HepG2 (cell line): ENCODE measurements at regions not wholly inside any gene's neighbourhood (a gene's known extent, or its start where the extent isn't known, plus 50 kb on each side); places are given as distances from the start of the nearest gene placed in this dataset.

ENCODE experiments used
- ATAC-seq: fragments of 200-7000 bp; cut with Tn5 transposase; 3 replicates; pipeline ENCODE4 v1.9.1; 2020; ENCODE audit warnings: mild to moderate bottlenecking, moderate library complexity
- BruUV-seq: library from RNA; stranded (reverse); fragments of 400-500 nt; replicated peaks from 2 replicates; lab custom pipeline; 2021; lab: Mats Ljungman, UMichigan
- CTCF ChIA-PET: fragments of 300-600 bp; formaldehyde crosslinking; extraction: SDS; loops from one replicate; lab custom pipeline; 2021; ENCODE audit warnings: low total read pairs, inconsistent platforms, low intra/inter-chr PET ratio; lab: Yijun Ruan, JAX
- POLR2A ChIA-PET: fragments of 350-600 bp; sonication (Branson Sonifier 250); formaldehyde crosslinking; loops from one replicate; lab custom pipeline; 2020; ENCODE audit warnings: antibody characterized with exemption, inconsistent platforms; lab: Yijun Ruan, JAX
- DNase-seq: peaks from one replicate; pipeline ENCODE4 v3.0.0-alpha.2; 2015; ENCODE audit warnings: low spot score
- FAIRE-seq: peaks from 3 replicates; lab custom pipeline; 2011; peaks lifted over from hg19 to GRCh38; lab: Jason Lieb, UNC
- H2AFZ ChIP-seq: one replicate; pipeline ENCODE4 v1.6.1; 2011; ENCODE audit warnings: low read length, inconsistent platforms
- H3K27ac ChIP-seq: fragments of 300-600 bp; 3 replicates; pipeline ENCODE4 v1.8.0; 2011; ENCODE audit warnings: mixed run types, mild to moderate bottlenecking, mixed read lengths, low read length, inconsistent platforms; ENCODE audit not compliant: insufficient read depth; ENCODE audit errors: extremely low read length
- H3K27me3 ChIP-seq, 2 experiments: fragments of 200-600 bp in 1 of 2; 2 replicates in 1 of 2; 3 replicates in 1 of 2; pipeline versions ENCODE4 v1.6.0 to v1.8.0; 2011; ENCODE audit warnings: low read length in 2 of 2, mild to moderate bottlenecking in 2 of 2, moderate library complexity in 2 of 2, inconsistent platforms in 1 of 2; ENCODE audit not compliant: insufficient read depth in 2 of 2, control insufficient read depth in 1 of 2
- H3K36me3 ChIP-seq, 2 experiments: fragments of 200-600 bp in 1 of 2; replicated peaks in 1 of 2; 2 replicates in 1 of 2; 3 replicates in 1 of 2; pipeline versions ENCODE4 v1.5.1 to v1.8.0; 2011; ENCODE audit warnings: low read length in 2 of 2, inconsistent platforms in 1 of 2; ENCODE audit not compliant: insufficient read depth in 2 of 2, control insufficient read depth in 1 of 2
- H3K4me1 ChIP-seq: 2 replicates; pipeline ENCODE4 v1.5.1; 2012; ENCODE audit warnings: low read length, inconsistent platforms; ENCODE audit not compliant: insufficient read depth
- H3K4me2 ChIP-seq: 2 replicates; pipeline ENCODE4 v1.6.0; 2011; ENCODE audit warnings: low read depth, low read length, inconsistent platforms
- H3K4me3 ChIP-seq, 3 experiments: fragments of 200-600 bp in 1 of 3; sonication (generic), shearing (Covaris generic) in 1 of 3; replicated peaks in 1 of 3; 2 replicates each; pipeline ENCODE4 v1.5.1; 2011 to 2016; ENCODE audit warnings: low read length in 3 of 3, inconsistent platforms in 2 of 3, low read depth in 2 of 3, mild to moderate bottlenecking in 2 of 3, control low read depth in 1 of 3, mixed read lengths in 1 of 3; ENCODE audit not compliant: insufficient read depth in 1 of 3
- H3K79me2 ChIP-seq: one replicate; pipeline ENCODE4 v1.6.1; 2011; ENCODE audit warnings: low read length, inconsistent platforms; ENCODE audit not compliant: insufficient read depth
- H3K9ac ChIP-seq: 2 replicates; pipeline ENCODE4 v1.6.0; 2011; ENCODE audit warnings: mild to moderate bottlenecking, low read depth, low read length, inconsistent platforms; ENCODE audit not compliant: insufficient read depth
- H3K9me3 ChIP-seq: 2 replicates; pipeline ENCODE4 v1.5.1; 2012; ENCODE audit warnings: mild to moderate bottlenecking, low read length
- H4K20me1 ChIP-seq: 2 replicates; pipeline ENCODE4 v1.6.0; 2011; ENCODE audit warnings: inconsistent platforms, mild to moderate bottlenecking, low read length, moderate library complexity; ENCODE audit not compliant: insufficient read depth
- ADNP ChIP-seq: sonication (generic); formaldehyde crosslinking; IDR thresholded peaks from 2 replicates; pipeline ENCODE4 v1.4.0; 2020; ENCODE audit warnings: missing genetic modification reagents
- E2F5 ChIP-seq: sonication (generic); formaldehyde crosslinking; conservative IDR thresholded peaks from 2 replicates; pipeline ENCODE4 v1.4.0; 2020; ENCODE audit warnings: missing genetic modification reagents
- HES4 ChIP-seq: sonication (generic); formaldehyde crosslinking; IDR thresholded peaks from 2 replicates; pipeline ENCODE4 v1.9.0; 2021; ENCODE audit warnings: mild to moderate bottlenecking, missing genetic modification reagents, borderline replicate concordance
- HNRNPUL1 ChIP-seq: fragments of 200-400 bp; formaldehyde crosslinking; IDR thresholded peaks from 2 replicates; pipeline ENCODE4 v1.6.1; 2017; ENCODE audit warnings: low read depth, mild to moderate bottlenecking, low read length, moderate library complexity
- MED13 ChIP-seq: sonication (generic); formaldehyde crosslinking; IDR thresholded peaks from 2 replicates; pipeline ENCODE4 v1.5.0; 2020; ENCODE audit warnings: missing genetic modification reagents
- NFE2 ChIP-seq: sonication (generic); formaldehyde crosslinking; IDR thresholded peaks from 2 replicates; pipeline ENCODE4 v1.4.0; 2020; ENCODE audit warnings: missing genetic modification reagents
- TEF ChIP-seq: sonication (generic); formaldehyde crosslinking; IDR thresholded peaks from 2 replicates; pipeline ENCODE4 v1.5.0; 2020; ENCODE audit warnings: missing genetic modification reagents
- TOPORS ChIP-seq: sonication (generic); formaldehyde crosslinking; IDR thresholded peaks from 2 replicates; pipeline ENCODE4 v1.8.0; 2023; ENCODE audit warnings: mild to moderate bottlenecking, missing genetic modification reagents
- ZFP41 ChIP-seq: sonication (generic); formaldehyde crosslinking; IDR thresholded peaks from 2 replicates; pipeline ENCODE4 v1.4.0; 2020; ENCODE audit warnings: mild to moderate bottlenecking, missing genetic modification reagents, borderline replicate concordance
- ZKSCAN1 ChIP-seq: fragments of 150-350 bp; IDR thresholded peaks from 2 replicates; pipeline ENCODE4 v1.6.1; 2014; ENCODE audit warnings: low read length
- ZNF468 ChIP-seq: sonication (generic); formaldehyde crosslinking; IDR thresholded peaks from 2 replicates; pipeline ENCODE4 v1.8.0; 2022; ENCODE audit warnings: mild to moderate bottlenecking, moderate library complexity, missing genetic modification reagents
- ZNF83 ChIP-seq: sonication (generic); formaldehyde crosslinking; IDR thresholded peaks from 2 replicates; pipeline ENCODE4 v1.4.0; 2020; ENCODE audit warnings: missing genetic modification reagents, mild to moderate bottlenecking, borderline replicate concordance
- WGBS: methylation state at CpG from one replicate; pipeline ENCODE4 v1.1.6; 2017; ENCODE audit warnings: low lambda C conversion rate; 5-methylcytosine and 5-hydroxymethylcytosine counted together
- in situ Hi-C: cut with HindIII; loops from 2 replicates; pipeline ENCODE4 v1.10.0; 2017; ENCODE audit warnings: low pct_unique_long_range_greater_than_20kb; ENCODE audit not compliant: extremely low pct_ligation_motif_present
- intact Hi-C: fragments of 100-400 bp; cut with micrococcal nuclease; formaldehyde crosslinking; loops from one replicate; pipeline ENCODE4 v1.10.0; 2022; ENCODE audit not compliant: unreplicated experiment

GRCh38 chr10:10138685-10139084 lies 879.0 kb upstream of the CELF2 start:
- BruUV-seq, result no TSS peak
- intact Hi-C loops, result no loop called here
- no peak overlapping the region for H3K9ac ChIP-seq
- TF ChIP-seq HNRNPUL1 (no peak), ZNF468 (no peak), ADNP (no peak), E2F5 (CRISPR knock-in tag) (no peak), NFE2 (CRISPR knock-in tag) (no peak), MED13 (CRISPR knock-in tag) (no peak), ZFP41 (CRISPR knock-in tag) (no peak), HES4 (CRISPR knock-in tag) (no peak), ZKSCAN1 (no peak), TEF (no peak), TOPORS (no peak), ZNF83 (CRISPR knock-in tag) (no peak)
- CTCF ChIA-PET, result no interaction called here
- no peaks in the 10 kb centered on the region for H3K4me1 ChIP-seq
- no peak overlapping the region for H3K4me2 ChIP-seq
- WGBS, result 0% methylated on average over 2 of the region's 2 CpGs
- no peaks in the 10 kb centered on the region for H3K36me3 ChIP-seq
- POLR2A ChIA-PET, result no interaction called here
- no peaks in the 10 kb centered on the region for H3K79me2 ChIP-seq
- no peaks in the 10 kb centered on the region for H3K27me3 ChIP-seq
- no peak overlapping the region for H2AFZ ChIP-seq
- H4K20me1 ChIP-seq, result no peaks in the 10 kb centered on the region
- peaks cover 69% of the 10 kb centered on the region for H3K9me3 ChIP-seq
- ATAC-seq (no peak), FAIRE-seq (no peak), DNase-seq (no peak)
- in situ Hi-C loops, result no loop called here
- no peak overlapping the region for H3K27ac ChIP-seq
- no peak overlapping the region for H3K4me3 ChIP-seq
